ENCODE measurements at regions not wholly inside any gene's neighbourhood (a gene's known extent, or its start where the extent isn't known, plus 50 kb on each side); places are given as distances from the start of the nearest gene placed in this dataset.
"Not testable (repeated sequence)": the region's sequence is repeated elsewhere in the genome, so short reads cannot be mapped to it uniquely, and the experiment has no call there.

GRCh38 chr10:91740353-91740924 is 57.8 kb upstream of the TNKS2 start:
- Histone ChIP-seq H3K9me3 (ENCODE audit: control insufficient read depth, insufficient read depth, low read length) (no peaks in the 10 kb centered on the region), H3K27ac (ENCODE audit: low read depth, low read length) (no peak overlapping the region), H3K27me3 (ENCODE audit: control insufficient read depth, insufficient read depth, low read length) (peaks cover 22% of the 10 kb centered on the region), H3K4me3 (ENCODE audit: low read depth, low read length) (no peak overlapping the region)
- CTCF ChIA-PET, result no interaction called here
- no peak for DNase-seq (ENCODE audit: low read depth, low spot score)
- POLR2A ChIA-PET, result no interaction called here
- TF ChIP-seq CTCF (IDR thresholded peaks at IDR 0.05; ENCODE audit: low read depth, low read length), result no peak

- H3K27ac ChIP-seq (ENCODE audit: low read depth, low read length); POLR2A ChIA-PET; H3K9me3 ChIP-seq (ENCODE audit: control insufficient read depth, insufficient read depth, low read length); DNase-seq (ENCODE audit: low read depth, low spot score); CTCF ChIA-PET; H3K4me3 ChIP-seq (ENCODE audit: low read depth, low read length): not testable (repeated sequence)
- peaks cover 17% of the 10 kb centered on the region for H3K27me3 ChIP-seq (ENCODE audit: control insufficient read depth, insufficient read depth, low read length)
Measured at GRCh38 chr10:91732265-91732664, 66.0 kb upstream of the TNKS2 start.

GRCh38 chr10:91729339-91729738 is 68.9 kb upstream of the TNKS2 start:
- DNase-seq (ENCODE audit: low read depth, low spot score); H3K9me3 ChIP-seq (ENCODE audit: control insufficient read depth, insufficient read depth, low read length); H3K27ac ChIP-seq (ENCODE audit: low read depth, low read length); CTCF ChIA-PET; H3K4me3 ChIP-seq (ENCODE audit: low read depth, low read length); POLR2A ChIA-PET: not testable (repeated sequence)
- peaks cover 10% of the 10 kb centered on the region for H3K27me3 ChIP-seq (ENCODE audit: control insufficient read depth, insufficient read depth, low read length)

DNA sequence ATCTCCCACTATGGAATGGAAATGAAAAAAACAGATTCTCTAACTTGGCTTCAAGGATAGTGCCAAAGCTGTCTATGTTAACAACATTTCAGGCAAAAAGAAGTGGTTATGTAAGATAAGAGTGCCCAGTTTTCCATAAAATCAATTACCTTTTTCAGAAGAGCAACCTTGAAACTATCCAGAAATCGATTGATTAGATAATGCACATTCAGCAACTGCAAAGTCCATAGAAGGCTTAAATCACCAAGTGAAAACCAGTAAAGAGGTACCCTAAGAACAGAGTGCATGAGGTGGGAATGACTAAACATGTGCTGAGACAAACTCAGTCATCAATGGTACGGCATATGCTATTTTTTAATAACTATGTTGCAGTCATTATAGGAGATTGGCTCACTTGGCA is 71.9 kb upstream of the TNKS2 start:
- POLR2A ChIA-PET, result no interaction called here
- H3K4me3 ChIP-seq (ENCODE audit: low read depth, low read length), result no peak overlapping the region
- no peak overlapping the region for H3K27ac ChIP-seq (ENCODE audit: low read depth, low read length)
- DNase-seq (ENCODE audit: low read depth, low spot score), result no peak
- H3K27me3 ChIP-seq (ENCODE audit: control insufficient read depth, insufficient read depth, low read length), result peaks cover 10% of the 10 kb centered on the region
- no peaks in the 10 kb centered on the region for H3K9me3 ChIP-seq (ENCODE audit: control insufficient read depth, insufficient read depth, low read length)
- TF ChIP-seq CTCF (IDR thresholded peaks at IDR 0.05; ENCODE audit: low read depth, low read length), result no peak
- CTCF ChIA-PET, result no interaction called here

DNA sequence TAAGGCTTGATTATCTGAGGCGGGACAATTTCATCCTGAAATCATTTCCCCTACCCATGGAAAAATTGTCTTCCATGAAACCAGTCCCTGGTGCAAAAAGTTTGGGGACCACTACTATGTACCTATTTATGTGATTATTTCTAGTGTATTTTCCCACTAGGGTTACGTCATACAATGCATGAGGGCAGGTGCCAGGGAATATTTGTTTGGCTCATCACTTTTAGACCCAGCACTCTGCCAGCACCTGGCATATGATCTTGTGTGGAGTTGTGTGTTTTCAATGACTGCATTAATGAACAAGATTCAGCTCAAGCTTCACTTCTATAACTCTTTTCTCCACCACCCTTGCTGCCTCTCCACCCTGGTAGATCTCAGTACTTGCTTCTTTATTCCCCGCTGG is 73.3 kb upstream of the TNKS2 start:
- CTCF ChIA-PET, result no interaction called here
- DNase-seq (ENCODE audit: low read depth, low spot score), result no peak
- POLR2A ChIA-PET, result no interaction called here
- H3K4me3 ChIP-seq (ENCODE audit: low read depth, low read length), result no peak overlapping the region
- no peak for TF ChIP-seq CTCF (IDR thresholded peaks at IDR 0.05; ENCODE audit: low read depth, low read length)
- H3K27me3 ChIP-seq (ENCODE audit: control insufficient read depth, insufficient read depth, low read length), result peaks cover 10% of the 10 kb centered on the region
- no peaks in the 10 kb centered on the region for H3K9me3 ChIP-seq (ENCODE audit: control insufficient read depth, insufficient read depth, low read length)
- no peak overlapping the region for H3K27ac ChIP-seq (ENCODE audit: low read depth, low read length)

- TF ChIP-seq CTCF (IDR thresholded peaks at IDR 0.05; ENCODE audit: low read depth, low read length), result no peak
- Histone ChIP-seq H3K27me3 (ENCODE audit: control insufficient read depth, insufficient read depth, low read length) (no peaks in the 10 kb centered on the region), H3K4me3 (ENCODE audit: low read depth, low read length) (no peak overlapping the region), H3K27ac (ENCODE audit: low read depth, low read length) (no peak overlapping the region), H3K9me3 (ENCODE audit: control insufficient read depth, insufficient read depth, low read length) (no peaks in the 10 kb centered on the region)
- no peak for DNase-seq (ENCODE audit: low read depth, low spot score)
- POLR2A ChIA-PET, result interaction anchor here (0.6 kb wide), 1 partner anchor 683 kb away, joined by 4 read pairs; no protein-coding TSS in a partner anchor
- CTCF ChIA-PET, result no interaction called here
Measured at GRCh38 chr10:91713461-91714072, 80.7 kb upstream of the PPP1R3C start.

All from AG04450 (cell line).